ENCODE measurements at regions not wholly inside any gene's neighbourhood (a gene's known extent, or its start where the extent isn't known, plus 50 kb on each side); places are given as distances from the start of the nearest gene placed in this dataset.

GRCh38 chr6:25169553-25169952 is 109.6 kb upstream of the CARMIL1 start:
- no peak for ATAC-seq
- Histone ChIP-seq H3K4me1 (ENCODE audit: control insufficient read depth, insufficient read depth, low read length) (no peaks in the 10 kb centered on the region), H3K4me2 (ENCODE audit: control insufficient read depth, insufficient read depth) (no peak overlapping the region), H3K9me3 (replicated peaks; ENCODE audit: control insufficient read depth, insufficient read depth, low read length) (no peaks in the 10 kb centered on the region), H3K79me2 (ENCODE audit: control insufficient read depth, insufficient read depth, low read length) (no peaks in the 10 kb centered on the region), H2AFZ (ENCODE audit: control insufficient read depth, low read depth, low read length) (no peak overlapping the region), H3K27ac (ENCODE audit: control insufficient read depth, insufficient read depth) (no peak overlapping the region), H4K20me1 (ENCODE audit: control insufficient read depth, insufficient read depth) (no peaks in the 10 kb centered on the region), H3K4me3 (no peak overlapping the region), H3K27me3 (replicated peaks in 1 of 2; ENCODE audit: control insufficient read depth in 2 of 2, insufficient read depth in 2 of 2, low read length in 1 of 2) (no peaks in the 10 kb centered on the region), H3K9ac (ENCODE audit: control insufficient read depth, insufficient read depth, low read length) (no peak overlapping the region), H3K36me3 (ENCODE audit: control insufficient read depth in 2 of 2, insufficient read depth in 2 of 2, low read length in 1 of 2) (no peaks in the 10 kb centered on the region)
- ChIA-PET POLR2A (no interaction called here), CTCF (interaction anchor here (0.9 kb wide), 1 partner anchor 152 kb away, joined by 3 read pairs; no protein-coding TSS in a partner anchor), RAD21 (ENCODE audit: unreplicated experiment) (no interaction called here), SMC1A (ENCODE audit: uncharacterized antibody, unreplicated experiment) (no interaction called here)
- intact Hi-C loops (cut with micrococcal nuclease; ENCODE audit: unreplicated experiment) (no loop called here), in situ Hi-C loops (cut with MboI) (no loop called here)
- FAIRE-seq: no peak
- BruUV-seq (replicated peaks): no TSS peak
- no peak for DNase-seq (ENCODE audit: low read depth, low spot score)
- TF ChIP-seq ZNF217 (IDR thresholded peaks at IDR 0.05) (no peak), TCF7 (IDR thresholded peaks at IDR 0.05; ENCODE audit: borderline replicate concordance) (no peak), PML (IDR thresholded peaks at IDR 0.05; ENCODE audit: low read length) (no peak), POLR2AphosphoS2 (IDR thresholded peaks at IDR 0.05; ENCODE audit: low read depth, low read length) (no peak), ZBED1 (IDR thresholded peaks at IDR 0.05; ENCODE audit: borderline replicate concordance) (no peak), GABPA (IDR thresholded peaks at IDR 0.05; ENCODE audit: low read depth) (no peak), ZNF207 (IDR thresholded peaks at IDR 0.05; ENCODE audit: borderline replicate concordance) (no peak), KLF5 (IDR thresholded peaks at IDR 0.05; ENCODE audit: partially characterized antibody) (no peak), NRF1 (conservative IDR thresholded peaks at IDR 0.05; ENCODE audit: low read depth, low read length) (no peak), BCLAF1 (IDR thresholded peaks at IDR 0.05) (no peak), BHLHE40 (IDR thresholded peaks at IDR 0.05; ENCODE audit: borderline replicate concordance in 1 of 2, low read depth in 2 of 2, low read length in 1 of 2) (no peak), USF1 (IDR thresholded peaks at IDR 0.05; ENCODE audit: borderline replicate concordance, extremely low read length, insufficient read depth, low read depth, low read length) (no peak), LARP7 (IDR thresholded peaks at IDR 0.05) (no peak), EP300 (IDR thresholded peaks at IDR 0.05; ENCODE audit: borderline replicate concordance in 1 of 2, control insufficient read depth in 1 of 2, low read depth in 2 of 2, low read length in 2 of 2) (no peak), ATF2 (IDR thresholded peaks at IDR 0.05; ENCODE audit: low read length) (no peak), HDAC6 (IDR thresholded peaks at IDR 0.05; ENCODE audit: unreplicated experiment) (no peak)
- TF ChIP-seq, protein P1, sequence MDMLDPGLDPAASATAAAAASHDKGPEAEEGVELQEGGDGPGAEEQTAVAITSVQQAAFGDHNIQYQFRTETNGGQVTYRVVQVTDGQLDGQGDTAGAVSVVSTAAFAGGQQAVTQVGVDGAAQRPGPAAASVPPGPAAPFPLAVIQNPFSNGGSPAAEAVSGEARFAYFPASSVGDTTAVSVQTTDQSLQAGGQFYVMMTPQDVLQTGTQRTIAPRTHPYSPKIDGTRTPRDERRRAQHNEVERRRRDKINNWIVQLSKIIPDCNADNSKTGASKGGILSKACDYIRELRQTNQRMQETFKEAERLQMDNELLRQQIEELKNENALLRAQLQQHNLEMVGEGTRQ (IDR thresholded peaks at IDR 0.05; ENCODE audit: borderline replicate concordance, low read depth, low read length): no peak

Measured in GM12878 (cell line).